Inflammatory macrophage treated with lipopolysaccharide for 4 hours (primary cell): ENCODE measurements at regions not wholly inside any gene's neighbourhood (a gene's known extent, or its start where the extent isn't known, plus 50 kb on each side); places are given as distances from the start of the nearest gene placed in this dataset.

ENCODE experiments used
- DNase-seq: peaks from one replicate; pipeline ENCODE4 v3.0.0-alpha.2; 2020

- peak; percentile 66 for DNase-seq
These were observed 255.4 kb downstream of the DAD1 start for GRCh38 chr14:22333422-22334274.

GRCh38 chr14:22332686-22333421 is 256.2 kb downstream of the DAD1 start:
- peak; percentile 48 for DNase-seq

GRCh38 chr14:22329371-22329770 is 259.7 kb downstream of the DAD1 start:
- no peak for DNase-seq

- DNase-seq, result no peak
These were observed 263.2 kb downstream of the DAD1 start for GRCh38 chr14:22325676-22326400.

GRCh38 chr14:22320362-22320750 is 268.7 kb downstream of the DAD1 start:
- no peak for DNase-seq

- peak; percentile 49 for DNase-seq
These were observed 269.3 kb downstream of the DAD1 start for GRCh38 chr14:22319526-22320361.

GRCh38 chr14:22318951-22319350 is 270.1 kb downstream of the DAD1 start:
- DNase-seq, result no peak

- DNase-seq, result no peak
These were observed 272.6 kb downstream of the DAD1 start for GRCh38 chr14:22316473-22316872.

- no peak for DNase-seq
These were observed 273.7 kb downstream of the DAD1 start for GRCh38 chr14:22315336-22315735.

- DNase-seq, result peak; percentile 60
These were observed 274.7 kb downstream of the DAD1 start for GRCh38 chr14:22314183-22314820.

- DNase-seq, result no peak
These were observed 275.7 kb downstream of the DAD1 start for GRCh38 chr14:22313172-22313801.

GRCh38 chr14:22311636-22312035 is 277.4 kb downstream of the DAD1 start:
- peak; percentile 61 for DNase-seq

GRCh38 chr14:22305607-22306006 is 283.4 kb downstream of the DAD1 start:
- DNase-seq, result peak; percentile 15

GRCh38 chr14:22304326-22304725 is 284.7 kb downstream of the DAD1 start:
- DNase-seq, result no peak

GRCh38 chr14:22303589-22304195 is 285.3 kb downstream of the DAD1 start:
- no peak for DNase-seq

- no peak for DNase-seq
These were observed 288.4 kb downstream of the DAD1 start for GRCh38 chr14:22300646-22301045.

GRCh38 chr14:22297376-22297775 is 291.6 kb downstream of the DAD1 start:
- DNase-seq, result no peak

GRCh38 chr14:22296722-22297121 is 292.3 kb downstream of the DAD1 start:
- no peak for DNase-seq

GRCh38 chr14:22296088-22296487 is 292.9 kb downstream of the DAD1 start:
- no peak for DNase-seq

- no peak for DNase-seq
These were observed 297.6 kb downstream of the DAD1 start for GRCh38 chr14:22291406-22291805.

- no peak for DNase-seq
These were observed 299.5 kb downstream of the DAD1 start for GRCh38 chr14:22289570-22289969.
